ENCODE measurements at regions not wholly inside any gene's neighbourhood (a gene's known extent, or its start where the extent isn't known, plus 50 kb on each side); places are given as distances from the start of the nearest gene placed in this dataset.
A peak's percentile ranks its signal among the peaks of the same experiment; 100 is the strongest.

- Histone ChIP-seq H3K9ac (ENCODE audit: insufficient read depth, low read depth, low read length) (no peak overlapping the region), H3K79me2 (ENCODE audit: insufficient read depth, low read length) (no peaks in the 10 kb centered on the region), H3K4me1 (ENCODE audit: insufficient read depth, low read length) (peaks cover 57% of the 10 kb centered on the region), H3K27ac (ENCODE audit: extremely low read length, insufficient read depth, low read length) (no peak overlapping the region), H2AFZ (ENCODE audit: low read length) (no peak overlapping the region), H3K4me3 (replicated peaks in 1 of 3; ENCODE audit: insufficient read depth in 1 of 3, low read depth in 2 of 3, low read length in 3 of 3) (no peak overlapping the region), H3K36me3 (replicated peaks in 1 of 2; ENCODE audit: control insufficient read depth in 1 of 2, insufficient read depth in 2 of 2, low read length in 2 of 2) (no peaks in the 10 kb centered on the region), H3K4me2 (ENCODE audit: low read depth, low read length) (no peak overlapping the region), H3K27me3 (ENCODE audit: control insufficient read depth in 1 of 2, insufficient read depth in 2 of 2, low read length in 2 of 2) (no peaks in the 10 kb centered on the region), H4K20me1 (ENCODE audit: insufficient read depth, low read length) (no peaks in the 10 kb centered on the region), H3K9me3 (ENCODE audit: low read length) (no peaks in the 10 kb centered on the region)
- ChIA-PET POLR2A (no interaction called here), CTCF (ENCODE audit: low intra/inter-chr PET ratio, low total read pairs) (no interaction called here)
- BruUV-seq (replicated peaks), result no TSS peak
- ATAC-seq (no peak), FAIRE-seq (peak; percentile 23), DNase-seq (ENCODE audit: low spot score) (no peak)
- TF ChIP-seq ZFP1 (CRISPR knock-in tag; IDR thresholded peaks at IDR 0.05), result no peak
- TF ChIP-seq ZNF329 (CRISPR knock-in tag; IDR thresholded peaks at IDR 0.05; ENCODE audit: low read depth), result peak; percentile 96
- TF ChIP-seq HOXD1 (CRISPR knock-in tag; IDR thresholded peaks at IDR 0.05), result no peak
- TF ChIP-seq ATF7 (IDR thresholded peaks at IDR 0.05), result peak; percentile 80
- no peak for TF ChIP-seq ATF7 (CRISPR knock-in tag; IDR thresholded peaks at IDR 0.05)
- 0 out of 2 replicates have a peak, but pooled peaks have one; percentile 38 for TF ChIP-seq ZNF780A (CRISPR knock-in tag; IDR thresholded peaks at IDR 0.05)
- in situ Hi-C loops (cut with HindIII; ENCODE audit: extremely low pct_ligation_motif_present, low pct_unique_long_range_greater_than_20kb), result no loop called here
- 96% methylated on average over 6 of the region's 6 CpGs for WGBS (ENCODE audit: low lambda C conversion rate)
- intact Hi-C loops (cut with micrococcal nuclease; ENCODE audit: unreplicated experiment), result loop anchor here (5.0 kb wide), 1 partner anchor 107 kb away; the partner anchor contains the start of gene ERCC6L2
Observed at GRCh38 chr9:95769909-95770433, 105.5 kb upstream of the ERCC6L2 start.

DNA sequence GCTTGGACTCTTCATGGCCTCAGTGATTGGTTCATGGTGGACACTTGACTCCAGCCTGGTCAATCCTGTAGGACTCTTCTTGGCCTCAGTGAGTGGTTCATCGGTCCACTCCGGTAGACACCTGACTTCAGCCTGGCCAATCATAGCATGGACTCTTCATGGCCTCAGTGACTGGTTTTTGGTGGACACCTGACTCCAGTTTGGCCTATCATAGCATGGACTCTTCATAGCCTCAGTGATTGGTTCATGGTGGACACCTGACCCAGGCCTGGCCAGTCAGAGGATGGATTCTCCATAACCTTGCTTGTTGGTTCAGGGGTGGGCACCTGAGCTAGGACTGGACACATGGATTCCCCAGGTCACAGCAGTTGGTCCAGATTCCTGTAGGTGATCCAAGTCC lies 106.0 kb upstream of the ERCC6L2 start:
- Histone ChIP-seq H3K4me1 (ENCODE audit: insufficient read depth, low read length) (peaks cover 57% of the 10 kb centered on the region), H3K27me3 (ENCODE audit: control insufficient read depth in 1 of 2, insufficient read depth in 2 of 2, low read length in 2 of 2) (no peaks in the 10 kb centered on the region), H3K9ac (ENCODE audit: insufficient read depth, low read depth, low read length) (no peak overlapping the region), H3K79me2 (ENCODE audit: insufficient read depth, low read length) (no peaks in the 10 kb centered on the region), H3K27ac (ENCODE audit: extremely low read length, insufficient read depth, low read length) (no peak overlapping the region), H3K9me3 (ENCODE audit: low read length) (no peaks in the 10 kb centered on the region), H3K4me3 (replicated peaks in 1 of 3; ENCODE audit: insufficient read depth in 1 of 3, low read depth in 2 of 3, low read length in 3 of 3) (no peak overlapping the region), H4K20me1 (ENCODE audit: insufficient read depth, low read length) (no peaks in the 10 kb centered on the region), H3K36me3 (replicated peaks in 1 of 2; ENCODE audit: control insufficient read depth in 1 of 2, insufficient read depth in 2 of 2, low read length in 2 of 2) (no peaks in the 10 kb centered on the region), H2AFZ (ENCODE audit: low read length) (no peak overlapping the region), H3K4me2 (ENCODE audit: low read depth, low read length) (no peak overlapping the region)
- FAIRE-seq, result no peak
- in situ Hi-C loops (cut with HindIII; ENCODE audit: extremely low pct_ligation_motif_present, low pct_unique_long_range_greater_than_20kb), result no loop called here
- intact Hi-C loops (cut with micrococcal nuclease; ENCODE audit: unreplicated experiment), result no loop called here
- POLR2A ChIA-PET, result no interaction called here
- no peak for DNase-seq (ENCODE audit: low spot score)
- no TSS peak for BruUV-seq (replicated peaks)
- no peak for ATAC-seq
- 90% methylated on average over 2 of the region's 2 CpGs for WGBS (ENCODE audit: low lambda C conversion rate)
- CTCF ChIA-PET (ENCODE audit: low intra/inter-chr PET ratio, low total read pairs), result no interaction called here
- TF ChIP-seq MAFF (IDR thresholded peaks at IDR 0.05; ENCODE audit: low read depth, low read length), result no peak
- no peak for TF ChIP-seq CBFB (CRISPR knock-in tag; IDR thresholded peaks at IDR 0.05)
- no peak for TF ChIP-seq SNRNP70 (IDR thresholded peaks at IDR 0.05; ENCODE audit: low read depth, low read length)
- no peak for TF ChIP-seq ZNF557 (CRISPR knock-in tag; IDR thresholded peaks at IDR 0.05)
- no peak for TF ChIP-seq ZNF782 (CRISPR knock-in tag; IDR thresholded peaks at IDR 0.05; ENCODE audit: borderline replicate concordance)
- TF ChIP-seq FOXA1 (IDR thresholded peaks at IDR 0.05), result no peak
- no peak for TF ChIP-seq FOXA1 (CRISPR knock-in tag; IDR thresholded peaks at IDR 0.05)
- TF ChIP-seq ZFP36L1 (CRISPR knock-in tag; IDR thresholded peaks at IDR 0.05), result no peak
- TF ChIP-seq, protein P1, sequence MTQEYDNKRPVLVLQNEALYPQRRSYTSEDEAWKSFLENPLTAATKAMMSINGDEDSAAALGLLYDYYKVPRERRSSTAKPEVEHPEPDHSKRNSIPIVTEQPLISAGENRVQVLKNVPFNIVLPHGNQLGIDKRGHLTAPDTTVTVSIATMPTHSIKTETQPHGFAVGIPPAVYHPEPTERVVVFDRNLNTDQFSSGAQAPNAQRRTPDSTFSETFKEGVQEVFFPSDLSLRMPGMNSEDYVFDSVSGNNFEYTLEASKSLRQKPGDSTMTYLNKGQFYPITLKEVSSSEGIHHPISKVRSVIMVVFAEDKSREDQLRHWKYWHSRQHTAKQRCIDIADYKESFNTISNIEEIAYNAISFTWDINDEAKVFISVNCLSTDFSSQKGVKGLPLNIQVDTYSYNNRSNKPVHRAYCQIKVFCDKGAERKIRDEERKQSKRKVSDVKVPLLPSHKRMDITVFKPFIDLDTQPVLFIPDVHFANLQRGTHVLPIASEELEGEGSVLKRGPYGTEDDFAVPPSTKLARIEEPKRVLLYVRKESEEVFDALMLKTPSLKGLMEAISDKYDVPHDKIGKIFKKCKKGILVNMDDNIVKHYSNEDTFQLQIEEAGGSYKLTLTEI (CRISPR knock-in tag; conservative IDR thresholded peaks at IDR 0.05), result no peak
- TF ChIP-seq, protein P2, sequence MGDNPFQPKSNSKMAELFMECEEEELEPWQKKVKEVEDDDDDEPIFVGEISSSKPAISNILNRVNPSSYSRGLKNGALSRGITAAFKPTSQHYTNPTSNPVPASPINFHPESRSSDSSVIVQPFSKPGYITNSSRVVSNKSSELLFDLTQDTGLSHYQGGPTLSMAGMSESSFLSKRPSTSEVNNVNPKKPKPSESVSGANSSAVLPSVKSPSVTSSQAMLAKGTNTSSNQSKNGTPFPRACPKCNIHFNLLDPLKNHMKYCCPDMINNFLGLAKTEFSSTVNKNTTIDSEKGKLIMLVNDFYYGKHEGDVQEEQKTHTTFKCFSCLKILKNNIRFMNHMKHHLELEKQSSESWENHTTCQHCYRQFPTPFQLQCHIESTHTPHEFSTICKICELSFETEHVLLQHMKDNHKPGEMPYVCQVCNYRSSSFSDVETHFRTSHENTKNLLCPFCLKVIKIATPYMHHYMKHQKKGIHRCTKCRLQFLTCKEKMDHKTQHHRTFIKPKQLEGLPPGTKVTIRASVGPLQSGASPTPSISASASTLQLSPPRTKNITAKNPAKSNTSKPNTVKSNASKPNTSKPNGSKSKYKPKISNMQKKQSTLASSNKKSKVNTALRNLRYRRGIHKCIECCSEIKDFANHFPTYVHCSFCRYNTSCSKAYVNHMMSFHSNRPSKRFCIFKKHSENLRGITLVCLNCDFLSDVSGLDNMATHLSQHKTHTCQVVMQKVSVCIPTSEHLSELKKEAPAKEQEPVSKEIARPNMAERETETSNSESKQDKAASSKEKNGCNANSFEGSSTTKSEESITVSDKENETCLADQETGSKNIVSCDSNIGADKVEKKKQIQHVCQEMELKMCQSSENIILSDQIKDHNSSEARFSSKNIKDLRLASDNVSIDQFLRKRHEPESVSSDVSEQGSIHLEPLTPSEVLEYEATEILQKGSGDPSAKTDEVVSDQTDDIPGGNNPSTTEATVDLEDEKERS (CRISPR knock-in tag; IDR thresholded peaks at IDR 0.05), result no peak
- no peak for TF ChIP-seq NFRKB (IDR thresholded peaks at IDR 0.05)

Measured in HepG2 (cell line).